ENCODE measurements at regions not wholly inside any gene's neighbourhood (a gene's known extent, or its start where the extent isn't known, plus 50 kb on each side); places are given as distances from the start of the nearest gene placed in this dataset.

GRCh38 chr5:174563899-174564298, 160.5 kb upstream of the MSX2 start:
- no peaks in the 10 kb centered on the region for H3K9me3 ChIP-seq (ENCODE audit: control insufficient read depth, insufficient read depth, low read depth, low read length)
- BruUV-seq (replicated peaks): no TSS peak
- TF ChIP-seq SIN3A (IDR thresholded peaks at IDR 0.05; ENCODE audit: borderline replicate concordance, insufficient read depth, low read depth, low read length): no peak
- no peak for TF ChIP-seq POLR2AphosphoS5 (IDR thresholded peaks at IDR 0.05; ENCODE audit: low read depth, low read length)
- TF ChIP-seq CTCF (IDR thresholded peaks at IDR 0.05): no peak
- TF ChIP-seq REST (IDR thresholded peaks at IDR 0.05; ENCODE audit: insufficient read depth in 1 of 2, low read depth in 2 of 2, low read length in 1 of 2): no peak
- no peak for TF ChIP-seq TCF7L2 (IDR thresholded peaks at IDR 0.05; ENCODE audit: low read depth, low read length)
- no peak for DNase-seq (ENCODE audit: low read depth, low spot score)
- no peak for ATAC-seq
- peaks cover 2% of the 10 kb centered on the region; the same call in 1 of the 2 replicates for H3K27me3 ChIP-seq (ENCODE audit: control insufficient read depth, insufficient read depth, low read length)
- H3K4me1 ChIP-seq (ENCODE audit: control insufficient read depth, insufficient read depth, low read length): no peaks in the 10 kb centered on the region
- H3K36me3 ChIP-seq (ENCODE audit: control insufficient read depth, insufficient read depth, low read length): no peaks in the 10 kb centered on the region
- ChIA-PET POLR2A (no interaction called here), CTCF (no interaction called here)
- no peak overlapping the region for H3K4me3 ChIP-seq (ENCODE audit: low read depth in 2 of 2, low read length in 2 of 2)
- intact Hi-C loops (cut with micrococcal nuclease; ENCODE audit: unreplicated experiment): loop anchor here (10.0 kb wide), 1 partner anchor 139 kb away; no protein-coding TSS in a partner anchor
- H3K27ac ChIP-seq (ENCODE audit: low read length): no peak overlapping the region
- in situ Hi-C loops (cut with HindIII; ENCODE audit: low pct_unique_long_range_greater_than_20kb, low sequenced_read_pairs): no loop called here

- Histone ChIP-seq H3K27ac (ENCODE audit: low read length) (no peak overlapping the region), H3K27me3 (ENCODE audit: control insufficient read depth, insufficient read depth, low read length) (no peaks in the 10 kb centered on the region), H3K4me1 (ENCODE audit: control insufficient read depth, insufficient read depth, low read length) (peaks cover 22% of the 10 kb centered on the region), H3K4me3 (ENCODE audit: low read depth in 2 of 2, low read length in 2 of 2) (no peak overlapping the region), H3K36me3 (ENCODE audit: control insufficient read depth, insufficient read depth, low read length) (no peaks in the 10 kb centered on the region), H3K9me3 (ENCODE audit: control insufficient read depth, insufficient read depth, low read depth, low read length) (no peaks in the 10 kb centered on the region)
- no peak for TF ChIP-seq POLR2AphosphoS5 (IDR thresholded peaks at IDR 0.05; ENCODE audit: low read depth, low read length)
- no peak for TF ChIP-seq CTCF (IDR thresholded peaks at IDR 0.05)
- no peak for TF ChIP-seq SIN3A (IDR thresholded peaks at IDR 0.05; ENCODE audit: borderline replicate concordance, insufficient read depth, low read depth, low read length)
- TF ChIP-seq REST (IDR thresholded peaks at IDR 0.05; ENCODE audit: insufficient read depth in 1 of 2, low read depth in 2 of 2, low read length in 1 of 2): no peak
- no peak for TF ChIP-seq TCF7L2 (IDR thresholded peaks at IDR 0.05; ENCODE audit: low read depth, low read length)
- ATAC-seq: no peak
- POLR2A ChIA-PET: no interaction called here
- no TSS peak for BruUV-seq (replicated peaks)
- CTCF ChIA-PET: no interaction called here
- intact Hi-C loops (cut with micrococcal nuclease; ENCODE audit: unreplicated experiment): loop anchor here (10.0 kb wide), 1 partner anchor 143 kb away; no protein-coding TSS in a partner anchor
- in situ Hi-C loops (cut with HindIII; ENCODE audit: low pct_unique_long_range_greater_than_20kb, low sequenced_read_pairs): no loop called here
- no peak for DNase-seq (ENCODE audit: low read depth, low spot score)
Observed at GRCh38 chr5:174567506-174568141, 156.8 kb upstream of the MSX2 start.

All from Panc1 (cell line).